ENCODE measurements at regions not wholly inside any gene's neighbourhood (a gene's known extent, or its start where the extent isn't known, plus 50 kb on each side); places are given as distances from the start of the nearest gene placed in this dataset.
"Not testable (repeated sequence)": the region's sequence is repeated elsewhere in the genome, so short reads cannot be mapped to it uniquely, and the experiment has no call there.

DNA sequence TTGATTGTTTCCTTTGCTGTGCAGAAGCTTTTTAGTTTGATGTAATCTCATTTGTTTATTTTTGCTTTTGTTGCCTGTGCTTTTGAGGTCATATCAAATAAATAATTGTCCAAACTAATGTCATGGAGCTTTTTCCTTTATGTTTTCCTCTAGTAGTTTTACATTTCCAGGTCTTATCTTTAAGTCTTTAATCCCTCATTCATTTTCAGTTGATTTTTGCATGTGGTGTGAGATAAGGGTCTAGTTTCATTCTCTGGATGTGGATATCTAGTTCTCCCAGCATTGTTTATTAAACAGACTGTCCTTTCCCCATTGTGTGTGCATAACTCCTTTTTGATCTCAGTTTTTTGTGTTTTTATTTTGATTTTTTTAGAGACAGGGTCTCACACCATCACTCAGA, 179.1 kb upstream of the STK26 start:
- H3K4me3 Mint-ChIP-seq: no peak overlapping the region
- TF ChIP-seq, protein P1, sequence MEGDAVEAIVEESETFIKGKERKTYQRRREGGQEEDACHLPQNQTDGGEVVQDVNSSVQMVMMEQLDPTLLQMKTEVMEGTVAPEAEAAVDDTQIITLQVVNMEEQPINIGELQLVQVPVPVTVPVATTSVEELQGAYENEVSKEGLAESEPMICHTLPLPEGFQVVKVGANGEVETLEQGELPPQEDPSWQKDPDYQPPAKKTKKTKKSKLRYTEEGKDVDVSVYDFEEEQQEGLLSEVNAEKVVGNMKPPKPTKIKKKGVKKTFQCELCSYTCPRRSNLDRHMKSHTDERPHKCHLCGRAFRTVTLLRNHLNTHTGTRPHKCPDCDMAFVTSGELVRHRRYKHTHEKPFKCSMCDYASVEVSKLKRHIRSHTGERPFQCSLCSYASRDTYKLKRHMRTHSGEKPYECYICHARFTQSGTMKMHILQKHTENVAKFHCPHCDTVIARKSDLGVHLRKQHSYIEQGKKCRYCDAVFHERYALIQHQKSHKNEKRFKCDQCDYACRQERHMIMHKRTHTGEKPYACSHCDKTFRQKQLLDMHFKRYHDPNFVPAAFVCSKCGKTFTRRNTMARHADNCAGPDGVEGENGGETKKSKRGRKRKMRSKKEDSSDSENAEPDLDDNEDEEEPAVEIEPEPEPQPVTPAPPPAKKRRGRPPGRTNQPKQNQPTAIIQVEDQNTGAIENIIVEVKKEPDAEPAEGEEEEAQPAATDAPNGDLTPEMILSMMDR (conservative IDR thresholded peaks at IDR 0.05): no peak
- no peaks in the 10 kb centered on the region for H3K9me3 Mint-ChIP-seq
- Histone ChIP-seq H3K4me3 (ENCODE audit: low read length) (no peak overlapping the region), H3K36me3 (ENCODE audit: control insufficient read depth, insufficient read depth, low read length) (no peaks in the 10 kb centered on the region), H3K9me3 (ENCODE audit: control insufficient read depth, low read length) (no peaks in the 10 kb centered on the region), H3K27me3 (ENCODE audit: control insufficient read depth, insufficient read depth, low read length, poor library complexity, severe bottlenecking) (no peaks in the 10 kb centered on the region), H3K9ac (ENCODE audit: extremely low read depth, low read length, poor library complexity, severe bottlenecking) (no peak overlapping the region), H3K27ac (ENCODE audit: low read depth, low read length) (no peak overlapping the region), H3K4me1 (ENCODE audit: control insufficient read depth, insufficient read depth, low read length) (no peaks in the 10 kb centered on the region)
- peaks cover 17% of the 10 kb centered on the region for H3K4me1 Mint-ChIP-seq
- H3K27me3 Mint-ChIP-seq (ENCODE audit: insufficient read depth): no peaks in the 10 kb centered on the region
- DNase-seq: no peak
- H3K27ac Mint-ChIP-seq: no peak overlapping the region
- H3K36me3 Mint-ChIP-seq (ENCODE audit: low read depth): no peaks in the 10 kb centered on the region

DNA sequence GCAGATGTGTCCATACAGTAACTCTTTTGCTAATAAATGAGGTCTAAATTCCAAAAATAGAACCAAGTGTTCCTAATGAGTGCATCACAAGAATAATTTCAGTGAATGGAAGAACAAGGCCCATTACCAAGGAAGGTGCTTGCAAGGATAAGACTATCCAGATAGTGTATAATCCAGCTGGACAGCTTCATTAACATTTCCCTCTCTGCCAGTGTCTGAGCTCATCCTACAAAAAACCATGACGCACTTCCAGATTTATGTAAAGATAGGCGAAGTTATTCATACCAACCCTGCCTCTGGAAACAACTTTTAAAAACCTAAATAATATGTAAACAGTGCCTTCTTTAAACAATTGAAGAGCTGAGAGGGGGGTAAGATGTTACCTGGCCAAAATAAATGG, 177.9 kb upstream of the STK26 start:
- Histone ChIP-seq H3K4me3 (ENCODE audit: low read length) (no peak overlapping the region), H3K9me3 (ENCODE audit: control insufficient read depth, low read length) (no peaks in the 10 kb centered on the region), H3K4me1 (ENCODE audit: control insufficient read depth, insufficient read depth, low read length) (no peaks in the 10 kb centered on the region), H3K27ac (ENCODE audit: low read depth, low read length) (no peak overlapping the region), H3K36me3 (ENCODE audit: control insufficient read depth, insufficient read depth, low read length) (no peaks in the 10 kb centered on the region), H3K27me3 (ENCODE audit: control insufficient read depth, insufficient read depth, low read length, poor library complexity, severe bottlenecking) (no peaks in the 10 kb centered on the region), H3K9ac (ENCODE audit: extremely low read depth, low read length, poor library complexity, severe bottlenecking) (no peak overlapping the region)
- Mint-ChIP-seq H3K36me3 (ENCODE audit: low read depth) (no peaks in the 10 kb centered on the region), H3K27ac (no peak overlapping the region), H3K9me3 (no peaks in the 10 kb centered on the region), H3K27me3 (ENCODE audit: insufficient read depth) (no peaks in the 10 kb centered on the region), H3K4me3 (no peak overlapping the region), H3K4me1 (peaks cover 15% of the 10 kb centered on the region)
- TF ChIP-seq, protein P1 (conservative IDR thresholded peaks at IDR 0.05): no peak
- WGBS, 2 experiments (ENCODE audit: insufficient coverage in 1 of 2, insufficient read length in 1 of 2): 93% methylated on average over 2 of the region's 2 CpGs; no CpG with 5 or more reads in 1 of the 2 experiments
- DNase-seq: no peak

DNA sequence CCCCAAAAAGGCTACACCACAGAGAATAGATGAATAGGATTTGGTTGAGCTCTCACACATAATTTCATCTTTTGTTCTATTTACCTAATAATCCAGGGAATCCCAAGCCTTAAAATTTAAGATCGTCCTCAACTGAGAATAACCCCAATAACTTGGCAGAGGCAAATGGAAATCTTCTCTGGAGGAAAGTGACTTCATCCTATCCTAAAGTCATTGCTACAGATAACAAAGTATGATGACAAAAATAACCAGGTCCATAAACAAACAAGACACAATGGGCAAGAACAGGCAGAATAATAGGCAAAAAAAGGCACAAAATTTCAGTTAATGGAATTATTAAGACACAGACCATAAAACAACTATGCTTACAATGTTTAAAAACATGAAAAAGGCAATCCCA, 177.3 kb upstream of the STK26 start:
- WGBS, 2 experiments (ENCODE audit: insufficient coverage in 1 of 2, insufficient read length in 1 of 2): 80% methylated on average over 1 of the region's 1 CpG; no CpG with 5 or more reads in 1 of the 2 experiments

DNA sequence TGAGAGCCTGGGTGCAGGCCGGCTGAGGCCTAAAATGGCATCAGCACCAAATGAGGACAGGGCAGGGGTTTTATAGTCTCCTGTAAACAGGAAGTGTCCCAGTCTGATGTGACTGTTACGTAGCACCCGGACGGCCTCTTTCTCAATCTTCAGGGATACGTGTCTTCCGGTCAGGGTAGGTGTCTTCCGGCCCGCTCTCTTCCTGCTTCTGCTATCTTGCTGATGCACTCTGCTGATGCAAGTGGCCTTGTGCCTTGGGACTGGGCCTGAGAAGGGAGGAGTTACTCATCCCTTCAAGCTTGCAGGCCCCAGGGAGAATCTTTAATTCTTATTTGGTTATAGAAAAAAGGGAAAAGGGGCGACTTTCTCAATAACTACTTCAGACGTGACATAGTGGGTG, 172.1 kb upstream of the STK26 start:
- H3K9ac ChIP-seq (ENCODE audit: extremely low read depth, low read length, poor library complexity, severe bottlenecking); H3K4me1 ChIP-seq (ENCODE audit: control insufficient read depth, insufficient read depth, low read length); H3K36me3 Mint-ChIP-seq (ENCODE audit: low read depth); H3K9me3 Mint-ChIP-seq; H3K36me3 ChIP-seq (ENCODE audit: control insufficient read depth, insufficient read depth, low read length); H3K4me3 Mint-ChIP-seq; H3K27ac ChIP-seq (ENCODE audit: low read depth, low read length); H3K27me3 ChIP-seq (ENCODE audit: control insufficient read depth, insufficient read depth, low read length, poor library complexity, severe bottlenecking); DNase-seq; H3K9me3 ChIP-seq (ENCODE audit: control insufficient read depth, low read length); H3K4me1 Mint-ChIP-seq; H3K27me3 Mint-ChIP-seq (ENCODE audit: insufficient read depth); H3K4me3 ChIP-seq (ENCODE audit: low read length): not testable (repeated sequence)
- 91% methylated on average over 10 of the region's 10 CpGs; no CpG with 5 or more reads in 1 of the 2 experiments for WGBS, 2 experiments (ENCODE audit: insufficient coverage in 1 of 2, insufficient read length in 1 of 2)
- H3K27ac Mint-ChIP-seq: peak overlapping the region; percentile 14

More for the DNA sequence above, 177.3 kb upstream of the STK26 start:
- H3K27ac ChIP-seq (ENCODE audit: low read depth, low read length): no peak overlapping the region
- H3K4me1 ChIP-seq (ENCODE audit: control insufficient read depth, insufficient read depth, low read length): no peaks in the 10 kb centered on the region
- Mint-ChIP-seq H3K9me3 (no peaks in the 10 kb centered on the region), H3K27me3 (ENCODE audit: insufficient read depth) (no peaks in the 10 kb centered on the region), H3K36me3 (ENCODE audit: low read depth) (no peaks in the 10 kb centered on the region), H3K4me3 (no peak overlapping the region), H3K27ac (no peak overlapping the region), H3K4me1 (peaks cover 15% of the 10 kb centered on the region)
- no peak for DNase-seq
- TF ChIP-seq, protein P1 (conservative IDR thresholded peaks at IDR 0.05): no peak
- H3K27me3 ChIP-seq (ENCODE audit: control insufficient read depth, insufficient read depth, low read length, poor library complexity, severe bottlenecking): no peaks in the 10 kb centered on the region
- no peak overlapping the region for H3K4me3 ChIP-seq (ENCODE audit: low read length)
- no peaks in the 10 kb centered on the region for H3K36me3 ChIP-seq (ENCODE audit: control insufficient read depth, insufficient read depth, low read length)
- no peak overlapping the region for H3K9ac ChIP-seq (ENCODE audit: extremely low read depth, low read length, poor library complexity, severe bottlenecking)
- H3K9me3 ChIP-seq (ENCODE audit: control insufficient read depth, low read length): no peaks in the 10 kb centered on the region
